ENCODE measurements at regions not wholly inside any gene's neighbourhood (a gene's known extent, or its start where the extent isn't known, plus 50 kb on each side); places are given as distances from the start of the nearest gene placed in this dataset.
A peak's percentile ranks its signal among the peaks of the same experiment; 100 is the strongest.

- DNase-seq (no peak), ATAC-seq (replicated peaks) (no peak)
- H3K4me3 Mint-ChIP-seq: no peak overlapping the region
- no peak overlapping the region for H3K27ac Mint-ChIP-seq
- H3K9me3 Mint-ChIP-seq: no peaks in the 10 kb centered on the region
- H3K4me1 Mint-ChIP-seq: no peaks in the 10 kb centered on the region
- H3K27me3 Mint-ChIP-seq: peaks cover 0 to 5% of the 10 kb centered on the region in 2 donors
- no peaks in the 10 kb centered on the region for H3K36me3 Mint-ChIP-seq
These were observed 150.6 kb upstream of the RAB12 start for GRCh38 chr18:8458546-8459215.

DNA sequence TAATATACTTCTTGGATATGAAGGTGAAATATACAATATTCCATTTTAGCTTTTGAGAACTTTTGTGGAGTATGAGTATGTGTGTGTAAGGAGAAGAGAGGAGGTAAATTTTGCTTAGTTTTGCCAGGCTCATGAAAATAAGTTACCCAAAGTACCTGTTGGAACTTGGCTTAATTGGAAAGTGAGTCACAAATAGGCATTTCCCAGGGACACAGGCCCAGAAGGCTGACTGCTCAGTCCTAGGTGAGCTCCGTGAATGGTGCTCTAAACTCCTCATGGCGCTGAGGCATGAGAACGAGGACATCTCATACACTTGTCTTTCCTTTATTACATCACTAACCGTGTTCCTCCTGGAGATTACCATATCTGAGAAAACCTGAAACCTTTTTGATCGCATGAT lies 148.5 kb upstream of the RAB12 start:
- no peak for DNase-seq
- ATAC-seq (replicated peaks): no peak
- Mint-ChIP-seq H3K9me3 (peaks cover 0 to 2% of the 10 kb centered on the region in 2 donors), H3K4me1 (no peaks in the 10 kb centered on the region), H3K27me3 (peaks cover 0 to 9% of the 10 kb centered on the region in 2 donors), H3K36me3 (no peaks in the 10 kb centered on the region), H3K27ac (no peak overlapping the region), H3K4me3 (no peak overlapping the region)

- H3K27ac Mint-ChIP-seq: no peak overlapping the region
- H3K4me1 Mint-ChIP-seq: no peaks in the 10 kb centered on the region
- H3K4me3 Mint-ChIP-seq: no peak overlapping the region
- ATAC-seq (replicated peaks): no peak
- H3K27me3 Mint-ChIP-seq: peaks cover 0 to 9% of the 10 kb centered on the region in 2 donors
- peaks cover 0 to 2% of the 10 kb centered on the region in 2 donors for H3K9me3 Mint-ChIP-seq
- no peaks in the 10 kb centered on the region for H3K36me3 Mint-ChIP-seq
- DNase-seq: no peak
These were observed 147.7 kb upstream of the RAB12 start for GRCh38 chr18:8461544-8461943.

- Mint-ChIP-seq H3K36me3 (no peaks in the 10 kb centered on the region), H3K4me3 (no peak overlapping the region), H3K27me3 (peaks cover 0 to 9% of the 10 kb centered on the region in 2 donors), H3K27ac (no peak overlapping the region), H3K4me1 (no peaks in the 10 kb centered on the region), H3K9me3 (peaks cover 0 to 2% of the 10 kb centered on the region in 2 donors)
- no peak for DNase-seq
- ATAC-seq (replicated peaks): no peak
These were observed 146.5 kb upstream of the RAB12 start for GRCh38 chr18:8462651-8463185.

DNA sequence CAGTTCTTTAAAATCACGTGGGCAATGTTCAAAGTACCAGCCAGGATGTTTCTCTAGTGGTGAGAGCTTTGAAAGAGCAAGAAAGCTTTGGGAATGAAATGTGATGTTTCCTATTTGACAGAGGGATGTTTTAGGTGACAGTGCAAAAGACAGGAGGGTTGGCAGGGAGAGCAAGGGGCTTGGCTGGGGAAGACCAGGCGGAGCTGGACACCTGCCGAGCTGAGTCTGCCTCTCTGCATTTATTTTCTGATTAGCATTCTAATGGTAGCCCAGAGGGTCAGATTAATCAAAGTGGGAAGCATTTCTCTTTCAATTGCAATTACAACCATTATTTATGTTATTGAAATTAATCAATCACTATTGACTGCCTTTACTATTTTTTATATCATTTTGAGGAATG lies 145.4 kb upstream of the RAB12 start:
- no peak overlapping the region for H3K27ac Mint-ChIP-seq
- DNase-seq (no peak), ATAC-seq (replicated peaks) (no peak)
- no peak overlapping the region for H3K4me3 Mint-ChIP-seq
- peaks cover 0 to 9% of the 10 kb centered on the region in 2 donors for H3K27me3 Mint-ChIP-seq
- no peaks in the 10 kb centered on the region for H3K36me3 Mint-ChIP-seq
- no peaks in the 10 kb centered on the region for H3K4me1 Mint-ChIP-seq
- peaks cover 0 to 2% of the 10 kb centered on the region in 2 donors for H3K9me3 Mint-ChIP-seq

DNA sequence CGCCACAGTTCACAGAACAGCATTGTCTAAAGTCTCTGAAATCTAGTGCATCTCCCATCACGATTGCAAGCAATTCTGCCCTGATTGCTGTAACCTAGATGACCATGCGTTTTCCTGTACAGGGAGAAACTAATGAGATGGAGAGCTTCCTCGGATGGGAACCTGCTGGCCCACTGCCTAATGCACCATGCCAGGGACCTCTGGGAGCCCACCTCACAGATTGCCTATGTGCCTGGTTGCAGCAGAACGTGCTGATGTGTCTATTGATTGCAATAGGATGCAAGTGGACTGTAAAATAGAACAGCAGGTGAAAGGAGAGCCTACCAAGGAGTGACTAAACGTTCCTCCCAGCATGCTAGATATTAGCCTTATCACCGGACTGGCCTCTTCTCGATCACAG lies 141.0 kb upstream of the RAB12 start:
- no peak for DNase-seq
- no peak overlapping the region for H3K4me3 Mint-ChIP-seq
- no peaks in the 10 kb centered on the region for H3K36me3 Mint-ChIP-seq
- H3K9me3 Mint-ChIP-seq: peaks cover 0 to 2% of the 10 kb centered on the region in 2 donors
- peaks cover 4 to 17% of the 10 kb centered on the region in 2 donors for H3K27me3 Mint-ChIP-seq
- ATAC-seq (replicated peaks): no peak
- H3K27ac Mint-ChIP-seq: no peak overlapping the region
- H3K4me1 Mint-ChIP-seq: no peaks in the 10 kb centered on the region

DNA sequence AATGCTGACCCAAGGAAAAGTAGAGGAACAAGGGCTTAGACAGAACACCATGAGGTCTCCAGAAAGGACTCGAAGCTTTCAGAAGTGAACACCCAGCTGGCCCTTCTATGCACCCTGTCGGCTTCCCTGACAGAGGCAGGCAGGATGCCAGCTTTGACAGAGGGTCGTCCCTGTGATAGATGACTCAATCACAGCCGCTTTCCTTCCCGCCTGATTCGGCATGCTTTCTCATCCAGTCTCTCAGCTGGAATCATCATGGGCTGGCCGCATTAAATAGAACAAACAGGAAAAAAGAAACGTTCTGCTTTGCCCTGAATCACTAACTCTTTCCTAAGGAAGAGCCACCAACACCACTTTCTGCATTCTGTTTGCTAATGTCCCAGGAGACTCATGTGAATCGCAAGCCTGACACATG lies 140.3 kb upstream of the RAB12 start:
- ATAC-seq (replicated peaks) (no peak), DNase-seq (no peak)
- Mint-ChIP-seq H3K27ac (no peak overlapping the region), H3K9me3 (peaks cover 0 to 2% of the 10 kb centered on the region in 2 donors), H3K36me3 (no peaks in the 10 kb centered on the region), H3K4me3 (no peak overlapping the region), H3K27me3 (peaks cover 6 to 20% of the 10 kb centered on the region in 2 donors), H3K4me1 (no peaks in the 10 kb centered on the region)

DNA sequence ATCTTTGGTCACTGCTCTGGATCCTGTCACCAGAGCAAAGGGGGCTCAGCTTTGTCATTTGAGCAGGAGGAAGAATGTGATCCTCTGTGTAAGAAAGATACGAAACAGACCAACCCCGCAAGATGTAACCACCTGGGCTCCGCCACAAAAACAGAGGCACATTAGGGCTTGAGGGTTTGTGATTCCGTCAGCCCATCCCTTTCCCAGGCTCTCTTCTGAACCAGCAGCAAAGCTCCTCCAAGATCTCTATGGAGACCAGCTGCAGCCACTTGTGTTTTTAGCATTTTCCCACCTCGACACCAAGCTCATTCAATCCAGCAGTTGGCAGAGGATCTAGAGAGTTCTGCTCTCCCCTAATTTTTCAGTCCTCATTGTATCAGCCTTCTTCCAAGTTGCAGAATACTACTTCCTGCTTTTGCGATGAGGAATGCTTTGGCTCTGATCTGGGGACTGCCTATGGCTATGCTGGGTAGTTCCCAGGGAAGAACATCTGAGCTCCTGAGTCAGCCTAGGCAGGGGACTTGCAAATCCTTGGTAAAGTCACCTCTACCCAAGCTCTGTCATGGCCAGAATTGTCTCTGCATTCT lies 139.6 kb upstream of the RAB12 start:
- Mint-ChIP-seq H3K9me3 (peaks cover 0 to 2% of the 10 kb centered on the region in 2 donors), H3K36me3 (no peaks in the 10 kb centered on the region), H3K4me3 (no peak overlapping the region), H3K4me1 (no peaks in the 10 kb centered on the region), H3K27me3 (peaks cover 6 to 22% of the 10 kb centered on the region in 2 donors), H3K27ac (no peak overlapping the region)
- DNase-seq (no peak), ATAC-seq (replicated peaks) (no peak)

DNA sequence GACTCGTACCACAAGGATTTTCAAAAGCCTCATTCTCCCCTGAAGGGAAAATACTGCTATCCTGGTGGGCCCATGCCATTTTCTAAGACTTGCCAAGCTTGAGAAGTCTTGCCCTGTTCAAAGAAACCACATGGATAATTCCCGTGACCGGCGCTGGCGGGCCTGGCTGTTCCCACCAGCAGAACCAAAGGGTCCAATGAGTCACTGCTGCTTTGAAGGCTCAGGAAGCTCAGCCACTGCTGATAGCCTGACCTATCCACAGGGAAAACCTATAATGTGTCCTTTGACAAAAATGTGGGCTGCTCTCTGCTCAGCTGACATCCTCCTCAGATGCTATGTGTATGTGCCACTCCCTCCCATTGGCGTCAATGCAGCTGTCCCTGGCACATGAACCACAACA lies 137.9 kb upstream of the RAB12 start:
- no peak for DNase-seq
- H3K27ac Mint-ChIP-seq: no peak overlapping the region

DNA sequence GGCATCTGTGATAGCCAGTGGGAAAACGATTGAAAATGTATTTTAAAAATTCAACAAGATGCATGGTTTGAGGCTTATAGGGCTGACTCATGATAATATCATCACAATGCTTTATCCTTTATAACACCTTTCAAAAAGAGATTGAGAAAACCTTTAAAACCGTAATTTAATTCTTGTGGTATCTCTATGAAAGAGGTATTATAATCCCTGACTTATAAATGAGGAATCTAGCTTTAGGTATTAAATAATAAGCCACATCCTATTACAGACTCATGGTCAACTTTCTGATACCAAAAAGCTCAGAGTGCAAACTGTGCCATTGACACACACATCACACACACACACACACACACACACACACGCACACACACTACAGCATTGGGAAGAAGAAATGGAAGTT lies 134.6 kb upstream of the RAB12 start:
- no peak overlapping the region for H3K4me3 Mint-ChIP-seq
- DNase-seq: no peak
- no peaks in the 10 kb centered on the region for H3K9me3 Mint-ChIP-seq
- no peak for ATAC-seq (replicated peaks)
- no peak overlapping the region for H3K27ac Mint-ChIP-seq
- no peaks in the 10 kb centered on the region for H3K36me3 Mint-ChIP-seq
- peaks cover 4 to 5% of the 10 kb centered on the region in 2 donors for H3K4me1 Mint-ChIP-seq
- H3K27me3 Mint-ChIP-seq: peaks cover 29 to 50% of the 10 kb centered on the region in 2 donors

More for the DNA sequence above, 137.9 kb upstream of the RAB12 start:
- Mint-ChIP-seq H3K4me3 (no peak overlapping the region), H3K4me1 (no peaks in the 10 kb centered on the region), H3K27me3 (peaks cover 18 to 32% of the 10 kb centered on the region in 2 donors), H3K9me3 (no peaks in the 10 kb centered on the region), H3K36me3 (no peaks in the 10 kb centered on the region)
- ATAC-seq (replicated peaks): no peak

DNA sequence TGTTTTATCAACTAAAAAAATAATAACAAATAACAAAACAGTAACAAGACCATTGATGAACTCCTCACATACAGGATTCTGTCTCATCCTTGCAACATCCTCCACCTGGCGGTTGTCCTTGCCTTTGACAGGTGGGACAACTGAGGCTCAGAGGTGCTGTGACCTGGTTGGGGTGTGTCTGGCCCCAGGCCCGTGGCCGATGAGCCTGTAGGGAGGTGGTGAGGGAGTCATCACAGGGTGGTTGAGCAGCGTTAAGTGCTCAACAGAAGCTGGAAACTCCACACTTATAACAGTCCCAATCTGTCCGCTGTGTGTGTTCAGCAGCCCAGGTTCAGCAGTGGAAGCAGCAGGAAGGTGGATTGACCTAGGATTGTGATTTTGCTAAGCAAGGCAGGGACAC lies 131.6 kb upstream of the RAB12 start:
- peaks cover 29 to 41% of the 10 kb centered on the region in 2 donors for H3K27me3 Mint-ChIP-seq
- H3K9me3 Mint-ChIP-seq: no peaks in the 10 kb centered on the region
- ATAC-seq (replicated peaks) (no peak), DNase-seq (no peak)
- peaks cover 4 to 5% of the 10 kb centered on the region in 2 donors for H3K4me1 Mint-ChIP-seq
- no peak overlapping the region for H3K27ac Mint-ChIP-seq
- no peak overlapping the region for H3K4me3 Mint-ChIP-seq
- H3K36me3 Mint-ChIP-seq: no peaks in the 10 kb centered on the region

DNA sequence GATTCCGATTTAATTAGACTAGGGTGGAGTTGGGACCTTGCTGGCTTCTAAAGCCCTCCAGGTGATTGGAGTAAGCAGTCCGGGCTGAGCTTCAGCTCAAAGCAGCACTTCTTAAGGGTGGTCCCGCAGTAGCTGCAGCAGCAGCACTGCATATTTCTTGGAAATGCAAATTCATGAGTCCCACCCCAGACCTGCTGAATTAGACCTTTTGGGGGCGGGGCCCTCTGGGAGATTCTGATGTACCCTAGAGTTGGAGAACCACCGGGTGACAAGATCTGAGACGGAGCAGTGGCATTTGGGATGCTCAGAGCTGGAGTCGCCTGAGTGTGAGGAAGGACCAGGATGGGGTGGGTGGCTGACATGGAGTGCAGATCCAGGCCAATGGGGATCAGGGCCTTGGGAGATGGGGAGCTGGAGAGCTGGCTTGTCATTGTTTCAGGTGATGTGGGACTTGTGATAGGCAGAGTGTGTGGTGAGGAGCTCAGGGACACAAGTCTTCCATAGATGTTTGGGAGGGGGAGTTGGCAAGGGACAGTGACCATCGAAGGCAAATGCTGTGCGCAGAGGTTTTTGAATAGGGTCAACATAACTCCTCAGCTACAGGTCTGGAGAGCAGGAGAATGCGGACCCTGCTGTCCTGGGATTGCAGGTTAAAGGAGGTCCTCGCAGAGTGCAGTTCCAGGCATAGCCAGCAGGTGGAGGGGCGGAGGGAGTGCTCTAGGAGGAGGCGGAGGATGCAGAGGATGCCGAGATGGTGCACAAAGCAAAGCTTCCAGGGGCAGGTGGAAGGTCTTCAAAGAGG lies 130.9 kb upstream of the RAB12 start:
- peaks cover 23 to 46% of the 10 kb centered on the region in 2 donors for H3K27me3 Mint-ChIP-seq

DNA sequence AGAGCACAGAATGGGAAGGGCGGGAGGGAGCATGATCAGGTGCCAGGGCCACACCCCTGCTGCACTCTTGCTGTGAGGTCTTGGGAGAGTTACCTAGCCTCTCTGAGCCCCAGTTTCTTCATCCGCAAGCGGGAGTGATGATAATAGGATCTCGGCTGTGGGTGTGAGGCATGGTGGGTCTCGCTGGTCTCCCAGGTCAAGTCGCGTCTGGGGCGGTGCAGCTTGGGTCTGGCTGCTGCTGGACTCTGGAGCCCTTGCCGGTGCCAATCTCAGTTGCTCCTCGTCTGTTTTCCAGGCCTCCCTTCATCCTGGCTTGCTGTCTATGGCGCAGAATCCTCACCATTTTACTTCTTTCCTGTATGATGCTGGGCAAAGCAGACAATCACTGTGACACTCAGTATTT lies 130.3 kb upstream of the RAB12 start:
- ATAC-seq (replicated peaks): peak in 1 of 2 donors; percentile 10
- Mint-ChIP-seq H3K27me3 (peaks cover 23 to 42% of the 10 kb centered on the region in 2 donors), H3K27ac (no peak overlapping the region), H3K9me3 (no peaks in the 10 kb centered on the region), H3K4me1 (peaks cover 4 to 5% of the 10 kb centered on the region in 2 donors), H3K36me3 (no peaks in the 10 kb centered on the region), H3K4me3 (no peak overlapping the region)
- DNase-seq: no peak

More for the DNA sequence above, 130.9 kb upstream of the RAB12 start:
- no peaks in the 10 kb centered on the region for H3K36me3 Mint-ChIP-seq
- H3K9me3 Mint-ChIP-seq: no peaks in the 10 kb centered on the region
- peaks cover 4 to 5% of the 10 kb centered on the region in 2 donors for H3K4me1 Mint-ChIP-seq
- H3K4me3 Mint-ChIP-seq: no peak overlapping the region
- no peak overlapping the region for H3K27ac Mint-ChIP-seq
- DNase-seq (peak; percentile 52), ATAC-seq (replicated peaks) (peak; percentile 82 to 95)

DNA sequence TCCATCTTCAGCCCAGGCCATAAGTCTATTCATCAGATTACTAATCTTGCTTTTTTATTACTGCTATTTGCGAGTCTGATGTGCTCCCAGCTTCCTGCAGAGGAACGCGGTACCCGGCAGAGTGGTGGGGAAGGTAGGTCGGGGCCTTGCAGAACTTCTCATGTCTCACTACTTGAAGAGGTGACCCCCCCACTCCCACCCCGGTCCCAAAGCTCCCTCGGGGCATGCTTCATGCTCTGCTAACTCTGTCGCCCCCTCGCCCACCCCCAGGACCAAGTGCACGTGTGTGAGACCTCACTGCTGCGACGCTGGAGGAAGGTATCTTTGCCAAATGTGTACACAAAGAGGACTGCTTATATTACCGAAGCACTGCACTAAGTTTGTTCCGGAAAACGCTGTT lies 129.4 kb upstream of the RAB12 start:
- H3K27ac Mint-ChIP-seq: no peak overlapping the region
- peaks cover 4 to 5% of the 10 kb centered on the region in 2 donors for H3K4me1 Mint-ChIP-seq
- H3K36me3 Mint-ChIP-seq: no peaks in the 10 kb centered on the region
- no peak overlapping the region for H3K4me3 Mint-ChIP-seq
- H3K27me3 Mint-ChIP-seq: peaks cover 28 to 46% of the 10 kb centered on the region in 2 donors
- ATAC-seq (replicated peaks) (no peak), DNase-seq (no peak)
- no peaks in the 10 kb centered on the region for H3K9me3 Mint-ChIP-seq
